ENCODE measurements at regions not wholly inside any gene's neighbourhood (a gene's known extent, or its start where the extent isn't known, plus 50 kb on each side); places are given as distances from the start of the nearest gene placed in this dataset.
"Not testable (repeated sequence)": the region's sequence is repeated elsewhere in the genome, so short reads cannot be mapped to it uniquely, and the experiment has no call there.

DNA sequence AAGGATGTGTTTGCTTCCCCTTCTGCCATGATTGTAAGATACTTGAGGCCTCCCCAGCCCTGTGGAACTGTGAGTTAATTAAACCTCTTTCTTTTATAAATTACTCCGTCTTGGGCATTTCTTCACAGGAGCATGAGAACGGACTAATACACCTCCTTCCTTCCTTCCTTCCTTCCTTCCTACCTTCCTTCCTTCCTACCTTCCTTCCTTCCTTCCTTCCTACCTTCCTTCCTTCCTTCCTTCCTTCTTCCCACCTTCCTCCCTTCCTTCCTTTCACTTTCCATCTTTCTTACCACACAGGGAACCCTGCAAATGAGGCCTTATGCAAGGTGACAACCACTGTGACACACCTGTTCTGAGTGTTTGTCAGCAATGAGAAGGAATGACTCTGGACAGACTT, 141.3 kb upstream of the EXOC2 start:
- H3K9me3 ChIP-seq (ENCODE audit: control insufficient read depth in 3 of 3, low read length in 3 of 3), result no peaks in the 10 kb centered on the region
- no peaks in the 10 kb centered on the region for H3K27me3 ChIP-seq (ENCODE audit: control insufficient read depth in 3 of 3, insufficient read depth in 3 of 3, low read length in 3 of 3)
- peaks cover 28 to 37% (median 35%) of the 10 kb centered on the region in 3 donors for H3K4me1 ChIP-seq (ENCODE audit: control insufficient read depth in 3 of 3, insufficient read depth in 3 of 3, low read length in 3 of 3)
- H3K36me3 ChIP-seq (ENCODE audit: control insufficient read depth in 3 of 3, insufficient read depth in 3 of 3, low read length in 3 of 3), result no peaks in the 10 kb centered on the region
- H3K4me3 ChIP-seq (ENCODE audit: low read length in 3 of 3), result no peak overlapping the region
- H3K9ac ChIP-seq (ENCODE audit: low read depth in 1 of 3, low read length in 3 of 3), result no peak overlapping the region
- peak overlapping the region; percentile 95 for H3K27ac ChIP-seq (ENCODE audit: low read depth, low read length)

DNA sequence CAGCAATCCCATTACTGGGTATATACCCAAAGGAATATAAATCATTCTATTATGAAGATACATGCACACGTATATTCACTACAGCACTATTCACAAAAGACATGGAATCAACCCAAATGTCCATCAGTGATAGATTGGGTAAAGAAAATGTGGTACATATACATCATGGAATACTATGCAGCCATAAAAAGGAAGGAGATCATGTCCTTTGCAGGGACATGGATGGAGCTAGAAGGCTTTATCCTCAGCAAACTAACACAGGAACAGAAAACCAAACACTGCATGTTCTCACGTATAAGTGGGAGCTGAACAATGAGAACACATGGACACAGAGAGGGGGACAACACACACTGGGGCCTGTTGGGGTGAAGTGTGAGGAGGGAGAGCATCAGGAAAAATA, 139.9 kb upstream of the EXOC2 start:
- not testable (repeated sequence) for H3K27me3 ChIP-seq (ENCODE audit: control insufficient read depth in 3 of 3, insufficient read depth in 3 of 3, low read length in 3 of 3); H3K9me3 ChIP-seq (ENCODE audit: control insufficient read depth in 3 of 3, low read length in 3 of 3); H3K36me3 ChIP-seq (ENCODE audit: control insufficient read depth in 3 of 3, insufficient read depth in 3 of 3, low read length in 3 of 3); H3K27ac ChIP-seq (ENCODE audit: low read depth, low read length); H3K9ac ChIP-seq (ENCODE audit: low read depth in 1 of 3, low read length in 3 of 3); H3K4me3 ChIP-seq (ENCODE audit: low read length in 3 of 3)
- H3K4me1 ChIP-seq (ENCODE audit: control insufficient read depth in 3 of 3, insufficient read depth in 3 of 3, low read length in 3 of 3), result peaks cover 28 to 37% (median 35%) of the 10 kb centered on the region in 3 donors

DNA sequence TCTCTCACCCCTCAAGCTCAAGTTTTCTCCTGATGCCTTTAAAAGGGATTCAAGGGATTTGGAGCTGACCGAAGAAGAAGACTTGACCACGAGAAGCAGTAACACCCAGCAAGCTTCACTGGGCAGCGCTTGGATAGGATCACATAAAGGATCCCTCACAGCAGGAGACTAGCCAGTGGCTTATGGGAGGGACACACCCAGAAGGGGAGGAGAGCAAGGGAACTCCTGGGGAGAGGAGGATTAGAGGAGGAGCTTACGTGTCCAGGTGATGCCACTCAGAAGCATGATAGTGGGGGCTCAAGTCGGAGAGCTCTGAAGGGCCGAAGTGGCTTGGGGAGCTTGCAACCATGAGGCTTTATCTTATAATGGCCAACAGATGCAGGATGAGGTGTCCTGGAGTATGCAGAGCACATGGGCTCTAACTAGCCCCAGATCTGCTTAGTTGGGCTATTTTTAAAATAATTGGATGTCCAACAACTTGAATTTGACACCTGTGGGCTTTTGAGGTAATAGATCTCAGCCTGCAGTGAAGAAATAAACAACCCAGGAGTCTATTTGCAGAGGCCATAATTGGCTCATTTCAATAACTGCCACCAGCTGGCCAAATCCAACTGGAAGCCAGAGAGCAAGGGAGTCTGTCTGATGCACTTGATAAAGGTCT, 137.9 kb upstream of the EXOC2 start:
- peak overlapping the region; percentile 65 for H3K27ac ChIP-seq (ENCODE audit: low read depth, low read length)
- H3K4me3 ChIP-seq (ENCODE audit: low read length in 3 of 3), result peak overlapping the region; percentile 38 to 64 (median 60)
- H3K36me3 ChIP-seq (ENCODE audit: control insufficient read depth in 3 of 3, insufficient read depth in 3 of 3, low read length in 3 of 3), result peaks cover 4 to 8% (median 6%) of the 10 kb centered on the region in 3 donors
- no peaks in the 10 kb centered on the region for H3K9me3 ChIP-seq (ENCODE audit: control insufficient read depth in 3 of 3, low read length in 3 of 3)
- no peaks in the 10 kb centered on the region for H3K27me3 ChIP-seq (ENCODE audit: control insufficient read depth in 3 of 3, insufficient read depth in 3 of 3, low read length in 3 of 3)
- H3K9ac ChIP-seq (ENCODE audit: low read depth in 1 of 3, low read length in 3 of 3), result no peak overlapping the region
- H3K4me1 ChIP-seq (ENCODE audit: control insufficient read depth in 3 of 3, insufficient read depth in 3 of 3, low read length in 3 of 3), result peaks cover 19 to 25% (median 25%) of the 10 kb centered on the region in 3 donors

DNA sequence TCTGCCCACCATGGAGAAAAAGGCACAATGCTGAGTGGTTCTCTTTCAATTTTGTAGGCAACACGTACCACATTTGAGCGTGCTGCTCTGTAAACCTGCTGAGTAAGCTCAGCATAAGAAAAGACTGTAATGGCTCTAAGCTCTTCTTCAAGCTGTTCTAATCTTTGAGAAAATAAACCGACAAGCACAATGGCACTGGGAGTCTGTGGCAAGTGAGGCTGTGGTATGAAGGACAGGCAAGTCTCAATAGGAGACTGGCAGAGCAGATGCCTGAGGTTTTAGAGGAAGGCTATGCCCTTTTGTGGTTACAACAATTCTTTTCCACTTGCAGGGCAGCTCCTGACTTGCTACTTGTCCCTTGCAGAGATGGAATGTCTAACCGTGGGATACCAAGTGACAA, 136.7 kb upstream of the EXOC2 start:
- H3K4me3 ChIP-seq (ENCODE audit: low read length in 3 of 3), result peak overlapping the region; percentile 38 to 64 (median 60)
- peaks cover 4 to 8% (median 6%) of the 10 kb centered on the region in 3 donors for H3K36me3 ChIP-seq (ENCODE audit: control insufficient read depth in 3 of 3, insufficient read depth in 3 of 3, low read length in 3 of 3)
- peak overlapping the region; percentile 45 to 54 (median 48) for H3K9ac ChIP-seq (ENCODE audit: low read depth in 1 of 3, low read length in 3 of 3)
- H3K9me3 ChIP-seq (ENCODE audit: control insufficient read depth in 3 of 3, low read length in 3 of 3), result no peaks in the 10 kb centered on the region
- no peaks in the 10 kb centered on the region for H3K27me3 ChIP-seq (ENCODE audit: control insufficient read depth in 3 of 3, insufficient read depth in 3 of 3, low read length in 3 of 3)
- peak overlapping the region; percentile 65 for H3K27ac ChIP-seq (ENCODE audit: low read depth, low read length)
- peaks cover 9 to 20% (median 17%) of the 10 kb centered on the region in 3 donors for H3K4me1 ChIP-seq (ENCODE audit: control insufficient read depth in 3 of 3, insufficient read depth in 3 of 3, low read length in 3 of 3)

DNA sequence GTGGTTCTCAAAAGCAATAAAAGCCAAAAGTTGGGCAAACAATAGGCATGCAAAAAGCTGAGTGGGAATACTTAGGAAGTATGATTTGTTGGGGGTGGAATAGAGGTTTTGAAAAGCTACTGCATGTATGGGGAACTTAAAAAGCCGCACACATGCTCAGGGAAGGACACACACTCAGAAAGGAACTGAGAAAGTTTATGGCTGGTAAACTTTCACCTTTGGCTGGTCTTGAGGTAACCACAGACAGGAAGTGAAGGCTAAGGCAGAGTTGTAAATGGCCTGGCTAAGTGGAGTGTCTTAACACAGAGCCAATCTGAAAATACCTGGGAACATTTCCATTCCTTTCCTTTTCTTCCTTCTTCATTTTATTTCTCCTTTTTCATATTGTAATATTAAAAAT, 134.5 kb upstream of the EXOC2 start:
- H3K4me1 ChIP-seq (ENCODE audit: control insufficient read depth in 3 of 3, insufficient read depth in 3 of 3, low read length in 3 of 3), result peaks cover 8 to 20% (median 17%) of the 10 kb centered on the region in 3 donors
- H3K9ac ChIP-seq (ENCODE audit: low read depth in 1 of 3, low read length in 3 of 3), result no peak overlapping the region
- no peaks in the 10 kb centered on the region for H3K9me3 ChIP-seq (ENCODE audit: control insufficient read depth in 3 of 3, low read length in 3 of 3)
- H3K36me3 ChIP-seq (ENCODE audit: control insufficient read depth in 3 of 3, insufficient read depth in 3 of 3, low read length in 3 of 3), result peaks cover 4 to 8% (median 6%) of the 10 kb centered on the region in 3 donors
- no peak overlapping the region for H3K4me3 ChIP-seq (ENCODE audit: low read length in 3 of 3)
- no peak overlapping the region for H3K27ac ChIP-seq (ENCODE audit: low read depth, low read length)
- H3K27me3 ChIP-seq (ENCODE audit: control insufficient read depth in 3 of 3, insufficient read depth in 3 of 3, low read length in 3 of 3), result no peaks in the 10 kb centered on the region

DNA sequence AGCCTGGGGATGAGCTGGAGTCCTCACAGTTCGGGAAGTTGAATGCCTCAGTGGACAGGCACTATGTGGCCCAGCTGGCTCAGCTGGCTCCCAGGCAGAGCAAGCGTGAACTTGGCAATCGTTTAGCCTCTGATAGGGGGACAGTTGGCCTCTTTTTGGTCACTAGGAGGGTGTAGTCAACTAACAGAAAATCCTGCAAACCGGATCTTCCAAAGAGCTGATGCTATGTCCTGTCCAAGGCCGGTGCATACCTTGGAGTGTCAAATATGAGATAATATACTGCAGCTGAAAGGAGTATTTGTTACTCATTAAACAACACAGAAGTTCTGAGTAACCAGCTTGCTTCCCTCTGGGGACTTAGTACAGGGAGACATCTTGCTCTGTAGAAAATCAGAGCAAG, 126.2 kb upstream of the EXOC2 start:
- Histone ChIP-seq H3K4me3 (ENCODE audit: low read length in 3 of 3) (no peak overlapping the region), H3K9me3 (ENCODE audit: control insufficient read depth in 3 of 3, low read length in 3 of 3) (no peaks in the 10 kb centered on the region), H3K9ac (ENCODE audit: low read depth in 1 of 3, low read length in 3 of 3) (no peak overlapping the region), H3K27ac (ENCODE audit: low read depth, low read length) (no peak overlapping the region), H3K36me3 (ENCODE audit: control insufficient read depth in 3 of 3, insufficient read depth in 3 of 3, low read length in 3 of 3) (peaks cover 0 to 5% (median 5%) of the 10 kb centered on the region in 3 donors), H3K27me3 (ENCODE audit: control insufficient read depth in 3 of 3, insufficient read depth in 3 of 3, low read length in 3 of 3) (peaks cover 0 to 3% (median 0%) of the 10 kb centered on the region in 3 donors), H3K4me1 (ENCODE audit: control insufficient read depth in 3 of 3, insufficient read depth in 3 of 3, low read length in 3 of 3) (peaks cover 6 to 11% (median 7%) of the 10 kb centered on the region in 3 donors)

DNA sequence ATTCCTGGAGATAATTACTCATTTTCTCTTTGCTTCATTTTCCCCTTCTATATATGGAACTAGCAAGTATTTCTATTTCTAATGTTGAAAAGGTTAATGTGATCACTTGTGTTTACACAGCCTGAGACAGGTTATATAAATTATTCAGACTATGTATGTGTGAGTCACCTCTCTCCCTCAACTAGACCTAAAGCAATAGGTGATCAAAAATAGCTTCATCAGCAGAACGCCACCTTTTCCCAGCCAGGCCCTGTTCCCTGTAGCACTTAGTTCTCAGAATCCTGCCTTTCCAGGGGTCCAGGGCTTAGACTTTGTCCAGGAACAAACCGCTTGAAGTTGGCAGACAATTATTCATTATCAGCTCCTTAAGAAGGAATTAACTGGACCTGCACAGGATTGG, 125.3 kb upstream of the EXOC2 start:
- Histone ChIP-seq H3K27ac (ENCODE audit: low read depth, low read length) (no peak overlapping the region), H3K9ac (ENCODE audit: low read depth in 1 of 3, low read length in 3 of 3) (no peak overlapping the region), H3K27me3 (ENCODE audit: control insufficient read depth in 3 of 3, insufficient read depth in 3 of 3, low read length in 3 of 3) (peaks cover 0 to 3% (median 0%) of the 10 kb centered on the region in 3 donors), H3K4me3 (ENCODE audit: low read length in 3 of 3) (no peak overlapping the region), H3K36me3 (ENCODE audit: control insufficient read depth in 3 of 3, insufficient read depth in 3 of 3, low read length in 3 of 3) (peaks cover 0 to 5% (median 5%) of the 10 kb centered on the region in 3 donors), H3K9me3 (ENCODE audit: control insufficient read depth in 3 of 3, low read length in 3 of 3) (no peaks in the 10 kb centered on the region), H3K4me1 (ENCODE audit: control insufficient read depth in 3 of 3, insufficient read depth in 3 of 3, low read length in 3 of 3) (peaks cover 6 to 11% (median 7%) of the 10 kb centered on the region in 3 donors)

DNA sequence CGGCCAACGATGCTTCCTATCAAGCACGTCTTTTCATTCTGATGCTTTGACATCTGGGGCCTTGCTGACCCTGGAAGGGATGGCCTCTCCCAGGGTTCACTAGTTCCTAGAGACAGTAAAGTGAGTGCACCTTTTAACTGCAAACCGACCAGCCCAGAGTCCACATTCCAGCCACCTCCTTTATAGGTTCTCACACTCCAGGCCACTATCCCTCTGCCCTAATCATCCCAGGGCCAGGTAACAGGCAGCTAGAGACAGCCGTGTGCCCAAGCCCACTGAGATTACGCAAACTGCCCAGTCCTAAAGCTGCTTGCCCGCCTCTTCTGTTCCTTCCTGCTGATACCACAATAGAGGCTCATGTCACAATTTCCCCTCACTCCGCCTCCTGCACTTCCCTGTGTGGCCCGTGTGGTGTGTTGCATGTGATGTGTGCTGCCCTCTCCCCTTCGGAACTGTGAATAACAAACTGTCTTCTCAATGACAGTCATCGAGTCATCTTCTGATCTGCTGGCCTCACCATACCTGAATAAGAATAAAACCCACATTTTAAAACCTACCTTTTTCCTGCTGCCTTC, 123.7 kb upstream of the EXOC2 start:
- Histone ChIP-seq H3K4me1 (ENCODE audit: control insufficient read depth in 3 of 3, insufficient read depth in 3 of 3, low read length in 3 of 3) (peaks cover 6 to 11% (median 7%) of the 10 kb centered on the region in 3 donors), H3K4me3 (ENCODE audit: low read length in 3 of 3) (no peak overlapping the region), H3K9me3 (ENCODE audit: control insufficient read depth in 3 of 3, low read length in 3 of 3) (no peaks in the 10 kb centered on the region), H3K9ac (ENCODE audit: low read depth in 1 of 3, low read length in 3 of 3) (no peak overlapping the region), H3K27me3 (ENCODE audit: control insufficient read depth in 3 of 3, insufficient read depth in 3 of 3, low read length in 3 of 3) (peaks cover 0 to 3% (median 0%) of the 10 kb centered on the region in 3 donors), H3K36me3 (ENCODE audit: control insufficient read depth in 3 of 3, insufficient read depth in 3 of 3, low read length in 3 of 3) (peaks cover 0 to 5% (median 5%) of the 10 kb centered on the region in 3 donors), H3K27ac (ENCODE audit: low read depth, low read length) (no peak overlapping the region)

DNA sequence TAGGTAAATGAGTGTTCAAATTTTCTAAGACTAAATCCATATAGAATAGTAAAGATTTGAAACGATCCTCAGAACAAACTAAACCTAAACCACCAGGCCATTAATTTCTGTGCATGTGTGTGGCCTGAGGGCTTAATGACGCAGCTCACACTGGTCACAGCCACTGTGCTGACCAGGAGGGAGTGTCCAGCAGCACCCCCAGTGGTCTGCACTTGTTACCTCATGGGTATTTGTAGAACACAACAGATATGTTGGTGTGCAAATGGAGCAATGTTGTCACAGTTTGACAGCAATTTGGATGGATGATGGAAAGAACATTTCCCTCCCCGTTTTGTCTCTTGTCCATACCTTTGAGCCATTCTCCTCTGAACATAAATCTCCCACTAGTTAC, 122.4 kb upstream of the EXOC2 start:
- Histone ChIP-seq H3K9ac (ENCODE audit: low read depth in 1 of 3, low read length in 3 of 3) (no peak overlapping the region), H3K36me3 (ENCODE audit: control insufficient read depth in 3 of 3, insufficient read depth in 3 of 3, low read length in 3 of 3) (peaks cover 0 to 7% (median 5%) of the 10 kb centered on the region in 3 donors), H3K4me1 (ENCODE audit: control insufficient read depth in 3 of 3, insufficient read depth in 3 of 3, low read length in 3 of 3) (peaks cover 6 to 11% (median 7%) of the 10 kb centered on the region in 3 donors), H3K9me3 (ENCODE audit: control insufficient read depth in 3 of 3, low read length in 3 of 3) (no peaks in the 10 kb centered on the region), H3K4me3 (ENCODE audit: low read length in 3 of 3) (no peak overlapping the region), H3K27ac (ENCODE audit: low read depth, low read length) (peak overlapping the region; percentile 51), H3K27me3 (ENCODE audit: control insufficient read depth in 3 of 3, insufficient read depth in 3 of 3, low read length in 3 of 3) (peaks cover 0 to 3% (median 0%) of the 10 kb centered on the region in 3 donors)

All from skeletal muscle tissue (tissue), 3 donors.